ENCODE measurements at regions not wholly inside any gene's neighbourhood (a gene's known extent, or its start where the extent isn't known, plus 50 kb on each side); places are given as distances from the start of the nearest gene placed in this dataset.
A peak's percentile ranks its signal among the peaks of the same experiment; 100 is the strongest.

GRCh38 chrX:13432414-13433297 is 112.8 kb upstream of the ATXN3L start:
- Mint-ChIP-seq H3K4me1 (peaks cover 29% of the 10 kb centered on the region), H3K27ac (peak overlapping the region; percentile 69 to 89 (median 72)), H3K4me3 (no peak overlapping the region), H3K9me3 (peaks cover 4% of the 10 kb centered on the region), H3K27me3 (ENCODE audit: low read depth) (no peaks in the 10 kb centered on the region), H3K36me3 (ENCODE audit: low read depth) (no peaks in the 10 kb centered on the region)
- no peak for TF ChIP-seq CTCF (IDR thresholded peaks at IDR 0.05; ENCODE audit: unreplicated experiment in 3 of 3)

GRCh38 chrX:13430136-13430827 is 110.4 kb upstream of the ATXN3L start:
- Mint-ChIP-seq H3K4me1 (peaks cover 31% of the 10 kb centered on the region), H3K27me3 (ENCODE audit: low read depth) (no peaks in the 10 kb centered on the region), H3K27ac (peak overlapping the region in 2 of 3 experiments; percentile 45 to 59), H3K4me3 (no peak overlapping the region), H3K36me3 (ENCODE audit: low read depth) (no peaks in the 10 kb centered on the region), H3K9me3 (peaks cover 4% of the 10 kb centered on the region)
- no peak for TF ChIP-seq CTCF (IDR thresholded peaks at IDR 0.05; ENCODE audit: unreplicated experiment in 3 of 3)

- H3K4me1 Mint-ChIP-seq: peaks cover 37% of the 10 kb centered on the region
These were observed 108.4 kb upstream of the ATXN3L start for GRCh38 chrX:13428053-13428786.

GRCh38 chrX:13427441-13428052 is 107.7 kb upstream of the ATXN3L start:
- Mint-ChIP-seq H3K27ac (peak overlapping the region; percentile 45 to 63 (median 62)), H3K4me3 (no peak overlapping the region), H3K4me1 (peaks cover 31% of the 10 kb centered on the region), H3K36me3 (ENCODE audit: low read depth) (no peaks in the 10 kb centered on the region), H3K9me3 (peaks cover 4% of the 10 kb centered on the region), H3K27me3 (ENCODE audit: low read depth) (no peaks in the 10 kb centered on the region)
- no peak for TF ChIP-seq CTCF (IDR thresholded peaks at IDR 0.05; ENCODE audit: unreplicated experiment in 3 of 3)

More at GRCh38 chrX:13428053-13428786, 108.4 kb upstream of the ATXN3L start:
- Mint-ChIP-seq H3K27me3 (ENCODE audit: low read depth) (no peaks in the 10 kb centered on the region), H3K27ac (peak overlapping the region; percentile 45 to 63 (median 62)), H3K36me3 (ENCODE audit: low read depth) (no peaks in the 10 kb centered on the region), H3K4me3 (no peak overlapping the region), H3K9me3 (peaks cover 4% of the 10 kb centered on the region)
- no peak for TF ChIP-seq CTCF (IDR thresholded peaks at IDR 0.05; ENCODE audit: unreplicated experiment in 3 of 3)

- H3K4me3 Mint-ChIP-seq: no peak overlapping the region
- H3K27ac Mint-ChIP-seq: peak overlapping the region in 2 of 3 experiments; percentile 71 to 89
- no peaks in the 10 kb centered on the region for H3K36me3 Mint-ChIP-seq (ENCODE audit: low read depth)
- no peak for TF ChIP-seq CTCF (IDR thresholded peaks at IDR 0.05; ENCODE audit: unreplicated experiment in 3 of 3)
- H3K4me1 Mint-ChIP-seq: peaks cover 35% of the 10 kb centered on the region
- H3K9me3 Mint-ChIP-seq: peaks cover 17% of the 10 kb centered on the region
- no peaks in the 10 kb centered on the region for H3K27me3 Mint-ChIP-seq (ENCODE audit: low read depth)
These were observed 100.8 kb upstream of the ATXN3L start for GRCh38 chrX:13420545-13421183.

Data from nephron (organoid).